Liver (tissue), 8 donors: ENCODE measurements at regions not wholly inside any gene's neighbourhood (a gene's known extent, or its start where the extent isn't known, plus 50 kb on each side); places are given as distances from the start of the nearest gene placed in this dataset.

Experiments
- DNase-seq: peaks from one replicate; pipeline ENCODE4 v3.0.0-alpha.2; 2017; ENCODE audit warnings: low spot score
- H3K27ac ChIP-seq, 2 donors: one replicate each; pipeline ENCODE4 v1.7.0; 2013; ENCODE audit warnings: inconsistent platforms in 2 of 2, low read length in 2 of 2, control low read depth in 1 of 2, low read depth in 1 of 2, mild to moderate bottlenecking in 1 of 2
- H3K27me3 ChIP-seq, 4 donors: one replicate each; pipeline versions ENCODE4 v1.6.1 to v1.7.0; 2013; ENCODE audit warnings: low read length in 3 of 4, inconsistent platforms in 1 of 4, mild to moderate bottlenecking in 1 of 4, moderate library complexity in 1 of 4; ENCODE audit not compliant: control insufficient read depth in 4 of 4, insufficient read depth in 4 of 4
- H3K36me3 ChIP-seq, 4 donors: one replicate each; pipeline versions ENCODE4 v1.6.1 to v1.7.0; 2013; ENCODE audit warnings: low read length in 3 of 4, mild to moderate bottlenecking in 3 of 4, low read depth in 1 of 4, moderate library complexity in 1 of 4; ENCODE audit not compliant: control insufficient read depth in 4 of 4, insufficient read depth in 3 of 4
- H3K4me1 ChIP-seq, 4 donors: one replicate each; pipeline versions ENCODE4 v1.6.1 to v1.7.0; 2013; ENCODE audit warnings: low read length in 3 of 4, mild to moderate bottlenecking in 3 of 4, moderate library complexity in 1 of 4; ENCODE audit not compliant: control insufficient read depth in 4 of 4, insufficient read depth in 4 of 4
- H3K4me3 ChIP-seq, 3 donors: one replicate each; pipeline versions ENCODE4 v1.6.1 to v1.7.0; 2013; ENCODE audit warnings: low read length in 3 of 3, control low read depth in 1 of 3, low read depth in 1 of 3, mild to moderate bottlenecking in 1 of 3
- H3K9ac ChIP-seq, 2 donors: one replicate each; pipeline ENCODE4 v1.7.0; 2013; ENCODE audit warnings: low read length in 2 of 2, mild to moderate bottlenecking in 2 of 2, moderate library complexity in 2 of 2, control low read depth in 1 of 2, low read depth in 1 of 2
- H3K9me3 ChIP-seq, 4 donors: one replicate each; pipeline versions ENCODE4 v1.6.1 to v1.7.0; 2013; ENCODE audit warnings: low read length in 3 of 4; ENCODE audit not compliant: control insufficient read depth in 4 of 4
- CTCF ChIP-seq: fragments of 150-350 bp; IDR thresholded peaks from 2 replicates; pipeline ENCODE4 v1.5.1; 2017; ENCODE audit warnings: improper control_type of control experiment, low read depth, low read length; ENCODE audit not compliant: missing input control
- EGR1 ChIP-seq, 2 donors: IDR thresholded peaks; 2 replicates each; pipeline ENCODE4 v1.6.1; 2016 to 2018; ENCODE audit warnings: antibody characterized with exemption in 2 of 2, low read depth in 2 of 2
- FOXA1 ChIP-seq: IDR thresholded peaks from 2 replicates; pipeline ENCODE4 v1.6.1; 2016; ENCODE audit warnings: antibody characterized with exemption
- FOXA2 ChIP-seq: IDR thresholded peaks from 2 replicates; pipeline ENCODE4 v1.6.1; 2016; ENCODE audit warnings: antibody characterized with exemption
- GABPA ChIP-seq, 2 donors: IDR thresholded peaks in 1 of 2; conservative IDR thresholded peaks in 1 of 2; 2 replicates each; pipeline ENCODE4 v1.6.1; 2016; ENCODE audit warnings: antibody characterized with exemption in 2 of 2, mild to moderate bottlenecking in 1 of 2, moderate library complexity in 1 of 2
- HNF4A ChIP-seq, 2 donors: conservative IDR thresholded peaks; 2 replicates each; pipeline ENCODE4 v1.6.1; 2016; ENCODE audit warnings: antibody characterized with exemption in 2 of 2, mild to moderate bottlenecking in 2 of 2
- HNF4G ChIP-seq: IDR thresholded peaks from 2 replicates; pipeline ENCODE4 v1.6.1; 2016; ENCODE audit warnings: antibody characterized with exemption
- JUND ChIP-seq, 2 donors: IDR thresholded peaks; 2 replicates each; pipeline ENCODE4 v1.6.1; 2016; ENCODE audit warnings: antibody characterized with exemption in 2 of 2
- NR2F2 ChIP-seq: IDR thresholded peaks from 2 replicates; pipeline ENCODE4 v1.6.1; 2016; ENCODE audit warnings: antibody characterized with exemption
- RAD21 ChIP-seq, 2 donors: IDR thresholded peaks; 2 replicates each; pipeline ENCODE4 v1.6.1; 2016; ENCODE audit warnings: antibody characterized with exemption in 2 of 2, mild to moderate bottlenecking in 2 of 2
- REST ChIP-seq: IDR thresholded peaks from 2 replicates; pipeline ENCODE4 v1.6.1; 2016; ENCODE audit warnings: antibody characterized with exemption, mild to moderate bottlenecking
- RXRA ChIP-seq, 2 donors: IDR thresholded peaks; 2 replicates each; pipeline ENCODE4 v1.6.1; 2017 to 2018; ENCODE audit warnings: antibody characterized with exemption in 2 of 2, mild to moderate bottlenecking in 1 of 2
- SP1 ChIP-seq: IDR thresholded peaks from 2 replicates; pipeline ENCODE4 v1.6.1; 2018; ENCODE audit warnings: antibody characterized with exemption, mild to moderate bottlenecking
- TAF1 ChIP-seq: conservative IDR thresholded peaks from 2 replicates; pipeline ENCODE4 v1.6.1; 2016; ENCODE audit warnings: antibody characterized with exemption, mild to moderate bottlenecking
- YY1 ChIP-seq: IDR thresholded peaks from 2 replicates; pipeline ENCODE4 v1.6.1; 2016; ENCODE audit warnings: antibody characterized with exemption, mild to moderate bottlenecking
- ZBTB33 ChIP-seq: IDR thresholded peaks from 2 replicates; pipeline ENCODE4 v1.6.1; 2016; ENCODE audit warnings: antibody characterized with exemption
- WGBS: extraction: QIAGEN DNeasy Blood & Tissue Kit; methylation state at CpG from one replicate; pipeline ENCODE4 v1.1.7; 2013; 5-methylcytosine and 5-hydroxymethylcytosine counted together
- TF ChIP-seq, protein P1 (sequence below): IDR thresholded peaks from 2 replicates; pipeline ENCODE4 v1.6.1; 2016; ENCODE audit warnings: antibody characterized with exemption
- TF ChIP-seq, protein P2 (sequence below): IDR thresholded peaks from 2 replicates; pipeline ENCODE4 v1.6.1; 2016; ENCODE audit warnings: antibody characterized with exemption
- donor health status: healthy.
- donor health status: healthy.
- donor health status: healthy.
- donor health status: healthy.
- donor health status: healthy.

DNA sequence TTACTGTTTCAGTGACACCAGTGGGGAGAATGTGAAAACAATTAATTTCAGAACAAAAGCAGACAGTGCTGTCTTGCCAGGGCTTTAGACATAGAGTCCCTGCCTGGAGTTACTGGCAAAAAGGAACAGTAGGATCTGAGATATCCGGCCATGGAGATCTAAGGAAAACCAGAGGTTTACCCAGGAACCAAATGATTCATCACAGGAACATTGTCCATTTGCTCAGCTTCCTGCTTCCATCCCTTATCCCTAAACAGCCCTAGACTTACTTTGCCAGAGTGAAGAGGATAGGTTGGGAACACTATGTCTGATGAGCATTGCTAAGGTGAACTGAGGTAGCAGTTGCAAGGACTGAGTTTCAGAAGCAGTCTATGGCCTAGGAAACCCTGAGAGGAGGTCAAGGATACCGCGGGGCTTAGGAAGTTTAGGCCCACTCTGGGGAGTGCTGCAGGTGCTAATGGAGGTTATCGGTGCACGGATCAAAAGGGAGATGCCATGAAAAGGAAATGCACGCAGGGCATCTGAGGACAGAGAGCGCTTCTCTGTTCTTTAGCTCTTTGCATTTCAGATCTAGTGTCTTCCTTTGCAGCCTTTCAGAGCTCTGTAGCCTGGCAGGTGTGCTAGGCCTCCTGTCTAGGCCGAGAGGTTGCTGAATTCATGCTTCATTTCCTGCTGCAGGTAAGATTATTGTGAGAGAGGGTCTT, 223.9 kb downstream of the CDCA7 start:
- no peak overlapping the region for H3K9ac ChIP-seq
- no peaks in the 10 kb centered on the region for H3K36me3 ChIP-seq
- H3K4me3 ChIP-seq, result no peak overlapping the region
- DNase-seq, result no peak
- H3K27ac ChIP-seq, result no peak overlapping the region
- 94% methylated on average over 8 of the region's 8 CpGs for WGBS
- H3K27me3 ChIP-seq, result no peaks in the 10 kb centered on the region
- H3K4me1 ChIP-seq, result peaks cover 0 to 8% (median 4%) of the 10 kb centered on the region in 4 donors
- TF ChIP-seq HNF4G (no peak), HNF4A (conservative IDR thresholded peaks at IDR 0.05) (no peak), RAD21 (IDR thresholded peaks at IDR 0.05) (no peak), JUND (IDR thresholded peaks at IDR 0.05) (no peak), SP1 (no peak), GABPA (IDR thresholded peaks at IDR 0.05 in 1 of 2, conservative IDR thresholded peaks at IDR 0.05 in 1 of 2) (no peak), ZBTB33 (no peak), FOXA2 (no peak), FOXA1 (no peak), YY1 (no peak), NR2F2 (no peak), CTCF (no peak), RXRA (IDR thresholded peaks at IDR 0.05) (no peak), REST (no peak), TAF1 (no peak), EGR1 (IDR thresholded peaks at IDR 0.05; ENCODE audit: low read depth in 2 of 2) (no peak)
- TF ChIP-seq, protein P1, sequence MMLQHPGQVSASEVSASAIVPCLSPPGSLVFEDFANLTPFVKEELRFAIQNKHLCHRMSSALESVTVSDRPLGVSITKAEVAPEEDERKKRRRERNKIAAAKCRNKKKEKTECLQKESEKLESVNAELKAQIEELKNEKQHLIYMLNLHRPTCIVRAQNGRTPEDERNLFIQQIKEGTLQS, result no peak
- TF ChIP-seq, protein P2, sequence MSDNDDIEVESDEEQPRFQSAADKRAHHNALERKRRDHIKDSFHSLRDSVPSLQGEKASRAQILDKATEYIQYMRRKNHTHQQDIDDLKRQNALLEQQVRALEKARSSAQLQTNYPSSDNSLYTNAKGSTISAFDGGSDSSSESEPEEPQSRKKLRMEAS, result no peak
- H3K9me3 ChIP-seq, result no peaks in the 10 kb centered on the region
